ENCODE measurements at regions not wholly inside any gene's neighbourhood (a gene's known extent, or its start where the extent isn't known, plus 50 kb on each side); places are given as distances from the start of the nearest gene placed in this dataset.
A peak's percentile ranks its signal among the peaks of the same experiment; 100 is the strongest.

DNA sequence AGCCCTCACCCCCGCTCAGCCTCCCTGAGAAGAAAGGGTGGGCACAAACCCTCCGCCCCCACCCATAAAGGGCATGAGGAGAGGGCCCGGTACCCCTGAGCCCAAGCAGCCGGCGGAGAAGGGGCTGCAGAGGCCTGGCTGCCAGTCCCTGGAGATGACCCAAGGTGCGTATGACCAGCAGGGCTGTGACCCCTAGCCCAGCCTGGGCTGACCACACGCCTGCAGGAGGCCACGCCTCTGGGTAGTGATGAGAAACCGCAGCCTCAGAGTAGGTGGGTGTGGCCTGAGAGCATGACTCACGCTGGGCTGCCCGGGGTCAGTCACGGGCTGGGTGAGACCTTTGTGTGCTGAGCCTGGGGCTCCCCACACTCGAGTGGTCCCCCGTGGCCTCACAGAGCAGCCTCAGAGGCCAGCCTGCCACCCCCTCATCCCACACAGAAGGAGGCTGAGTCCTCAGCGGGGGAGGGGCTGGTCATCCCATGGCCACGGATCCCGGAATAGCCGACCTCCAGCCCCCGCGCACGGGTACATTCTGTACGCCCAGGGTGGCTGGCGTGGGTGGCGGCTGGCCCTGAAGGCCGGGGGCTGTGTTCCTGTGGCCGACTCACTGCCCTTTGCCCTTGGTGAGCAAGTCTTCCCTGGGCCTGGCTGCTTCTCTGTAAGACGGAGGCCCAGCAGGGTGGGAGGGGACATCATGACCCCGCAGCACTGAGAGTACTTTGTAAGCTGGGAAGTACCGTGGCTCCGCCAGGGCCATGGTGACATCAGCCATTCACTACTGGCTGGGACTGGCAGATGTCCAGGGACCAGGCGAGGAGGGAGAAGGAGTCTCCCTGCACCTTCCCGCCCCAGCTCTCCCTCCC, 110.8 kb upstream of the OTOS start:
- TF ChIP-seq, protein P1, sequence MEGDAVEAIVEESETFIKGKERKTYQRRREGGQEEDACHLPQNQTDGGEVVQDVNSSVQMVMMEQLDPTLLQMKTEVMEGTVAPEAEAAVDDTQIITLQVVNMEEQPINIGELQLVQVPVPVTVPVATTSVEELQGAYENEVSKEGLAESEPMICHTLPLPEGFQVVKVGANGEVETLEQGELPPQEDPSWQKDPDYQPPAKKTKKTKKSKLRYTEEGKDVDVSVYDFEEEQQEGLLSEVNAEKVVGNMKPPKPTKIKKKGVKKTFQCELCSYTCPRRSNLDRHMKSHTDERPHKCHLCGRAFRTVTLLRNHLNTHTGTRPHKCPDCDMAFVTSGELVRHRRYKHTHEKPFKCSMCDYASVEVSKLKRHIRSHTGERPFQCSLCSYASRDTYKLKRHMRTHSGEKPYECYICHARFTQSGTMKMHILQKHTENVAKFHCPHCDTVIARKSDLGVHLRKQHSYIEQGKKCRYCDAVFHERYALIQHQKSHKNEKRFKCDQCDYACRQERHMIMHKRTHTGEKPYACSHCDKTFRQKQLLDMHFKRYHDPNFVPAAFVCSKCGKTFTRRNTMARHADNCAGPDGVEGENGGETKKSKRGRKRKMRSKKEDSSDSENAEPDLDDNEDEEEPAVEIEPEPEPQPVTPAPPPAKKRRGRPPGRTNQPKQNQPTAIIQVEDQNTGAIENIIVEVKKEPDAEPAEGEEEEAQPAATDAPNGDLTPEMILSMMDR (IDR thresholded peaks at IDR 0.05; ENCODE audit: low read depth, low read length), result no peak
- no peaks in the 10 kb centered on the region for H3K36me3 ChIP-seq
- H3K4me3 ChIP-seq (ENCODE audit: low read depth, low read length), result no peak overlapping the region
- H3K27ac ChIP-seq, result no peak overlapping the region
- H3K9me3 ChIP-seq (ENCODE audit: severe bottlenecking), result no peaks in the 10 kb centered on the region
- DNase-seq, result peak; percentile 25
- no peaks in the 10 kb centered on the region for H3K27me3 ChIP-seq (ENCODE audit: insufficient read depth, low read depth, severe bottlenecking)

DNA sequence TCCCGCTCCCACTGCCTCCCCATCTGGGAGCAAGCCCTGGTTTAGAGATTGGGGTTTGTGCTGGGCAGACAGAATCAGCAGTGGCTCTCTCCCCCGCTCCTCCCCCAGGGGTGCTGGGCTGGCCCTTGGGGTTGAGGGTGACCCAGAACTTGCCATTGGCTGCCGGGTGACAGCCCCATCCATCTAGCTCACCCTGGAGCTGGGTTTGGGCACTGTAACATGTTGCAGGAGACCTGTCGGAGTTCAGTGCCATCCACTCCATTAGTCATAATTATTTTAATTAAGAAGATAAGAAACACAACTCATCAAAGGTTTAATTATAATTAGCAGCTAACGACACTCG, 111.4 kb upstream of the OTOS start:
- TF ChIP-seq, protein P1 (IDR thresholded peaks at IDR 0.05; ENCODE audit: low read depth, low read length), result no peak
- no peaks in the 10 kb centered on the region for H3K9me3 ChIP-seq (ENCODE audit: severe bottlenecking)
- H3K4me3 ChIP-seq (ENCODE audit: low read depth, low read length), result no peak overlapping the region
- no peak for DNase-seq
- no peaks in the 10 kb centered on the region for H3K27me3 ChIP-seq (ENCODE audit: insufficient read depth, low read depth, severe bottlenecking)
- no peaks in the 10 kb centered on the region for H3K36me3 ChIP-seq
- H3K27ac ChIP-seq, result no peak overlapping the region

DNA sequence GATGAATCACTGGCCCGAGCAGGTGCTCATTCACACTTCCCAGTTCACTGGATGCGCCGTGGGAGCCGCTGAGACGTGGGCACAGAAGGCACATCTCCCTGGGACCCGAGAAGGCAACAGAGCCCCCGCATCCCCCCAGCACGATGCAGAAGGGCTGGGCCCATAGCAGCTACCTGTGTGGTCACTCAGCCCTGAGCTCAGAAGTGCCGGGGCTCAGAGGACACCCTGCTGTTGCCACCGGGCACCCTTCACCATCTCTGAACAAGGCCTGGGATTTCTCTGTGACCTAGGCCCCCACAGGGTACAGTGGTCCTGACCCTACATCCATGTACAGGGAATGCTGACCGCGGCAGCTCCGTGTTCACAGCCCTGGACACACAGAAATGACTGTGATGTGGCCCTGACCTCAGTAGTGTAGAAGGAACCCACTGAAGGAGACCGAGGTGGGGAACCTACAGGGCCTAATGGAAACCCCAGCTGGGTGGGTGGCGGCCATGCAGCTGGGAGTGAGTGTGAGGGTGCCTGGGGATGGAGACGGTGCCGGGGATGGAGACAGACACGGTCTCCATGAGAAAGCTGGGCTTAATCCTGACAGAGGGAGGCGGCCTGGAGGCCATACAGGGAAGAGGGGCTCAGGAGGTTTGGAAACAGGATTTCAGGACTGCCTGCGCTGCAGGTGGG, 111.9 kb upstream of the OTOS start:
- DNase-seq, result no peak
- H3K27me3 ChIP-seq (ENCODE audit: insufficient read depth, low read depth, severe bottlenecking), result no peaks in the 10 kb centered on the region
- no peak overlapping the region for H3K27ac ChIP-seq
- H3K36me3 ChIP-seq, result no peaks in the 10 kb centered on the region
- TF ChIP-seq, protein P1 (IDR thresholded peaks at IDR 0.05; ENCODE audit: low read depth, low read length), result no peak
- no peak overlapping the region for H3K4me3 ChIP-seq (ENCODE audit: low read depth, low read length)
- H3K9me3 ChIP-seq (ENCODE audit: severe bottlenecking), result no peaks in the 10 kb centered on the region

DNA sequence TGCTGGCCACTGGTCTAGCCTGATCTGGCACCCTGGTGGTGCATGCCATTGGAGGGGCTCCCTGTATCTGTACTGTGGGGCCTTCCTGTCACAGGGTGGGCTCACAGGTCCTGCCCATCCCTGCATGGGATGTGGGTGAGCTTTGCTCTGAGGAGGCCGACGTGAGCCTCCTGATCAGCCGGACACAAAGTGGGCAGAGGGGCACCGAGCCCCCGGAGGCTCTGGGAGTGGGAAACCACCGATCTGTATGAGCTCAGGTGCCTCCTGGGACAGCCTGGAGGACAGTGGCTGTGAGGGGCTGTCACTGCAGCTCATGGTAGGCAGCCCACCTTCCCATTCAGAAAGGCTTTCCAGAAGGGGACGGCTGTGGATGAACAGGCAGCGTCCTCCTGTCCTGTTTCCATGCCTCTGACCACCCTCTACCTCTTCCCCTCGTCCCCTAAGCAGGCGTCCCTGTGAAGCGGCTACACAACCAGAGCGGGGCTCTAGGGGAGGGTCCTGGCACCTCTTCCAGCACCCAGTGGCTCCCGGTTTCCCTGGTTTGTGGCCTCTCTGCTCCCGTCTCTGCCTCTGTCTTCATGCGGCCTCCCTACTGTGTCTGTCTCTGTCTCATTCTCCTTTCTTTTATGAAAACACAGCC, 112.5 kb upstream of the OTOS start:
- H3K36me3 ChIP-seq, result no peaks in the 10 kb centered on the region
- TF ChIP-seq, protein P1 (IDR thresholded peaks at IDR 0.05; ENCODE audit: low read depth, low read length), result no peak
- H3K27ac ChIP-seq, result no peak overlapping the region
- no peak for DNase-seq
- no peaks in the 10 kb centered on the region for H3K27me3 ChIP-seq (ENCODE audit: insufficient read depth, low read depth, severe bottlenecking)
- H3K4me3 ChIP-seq (ENCODE audit: low read depth, low read length), result no peak overlapping the region
- H3K9me3 ChIP-seq (ENCODE audit: severe bottlenecking), result no peaks in the 10 kb centered on the region

DNA sequence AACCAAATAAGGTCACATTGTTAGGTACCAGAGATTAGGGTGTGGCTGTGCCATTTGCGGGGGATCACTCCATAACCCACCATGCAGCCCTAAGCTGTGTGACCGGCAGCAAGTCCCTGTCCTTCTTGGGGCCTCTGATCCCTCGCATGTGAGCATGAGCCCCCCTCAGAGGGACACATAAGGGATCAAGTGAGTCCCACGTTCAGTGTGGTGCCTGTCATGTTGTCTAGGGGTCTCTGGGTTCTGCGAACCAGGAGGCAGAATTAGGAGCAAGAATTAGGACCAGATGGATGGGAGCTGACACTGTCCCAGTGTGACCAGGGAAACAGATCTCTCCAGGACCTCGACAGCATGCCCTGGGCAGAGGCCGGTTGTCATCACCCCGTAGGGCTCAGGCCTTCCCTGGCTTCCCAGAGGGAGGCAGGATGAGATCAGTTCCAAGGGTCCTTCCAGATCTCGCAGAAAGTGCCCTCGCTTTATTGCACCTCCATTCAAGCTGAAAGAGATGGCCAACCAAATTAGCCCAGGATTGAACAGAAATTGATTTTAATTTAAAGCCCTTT, 113.2 kb upstream of the OTOS start:
- no peak overlapping the region for H3K27ac ChIP-seq
- DNase-seq, result no peak
- TF ChIP-seq, protein P1 (IDR thresholded peaks at IDR 0.05; ENCODE audit: low read depth, low read length), result no peak
- no peak overlapping the region for H3K4me3 ChIP-seq (ENCODE audit: low read depth, low read length)
- H3K9me3 ChIP-seq (ENCODE audit: severe bottlenecking), result no peaks in the 10 kb centered on the region
- H3K36me3 ChIP-seq, result no peaks in the 10 kb centered on the region
- no peaks in the 10 kb centered on the region for H3K27me3 ChIP-seq (ENCODE audit: insufficient read depth, low read depth, severe bottlenecking)
